Putamen (tissue), 1 donor: ENCODE measurements at regions not wholly inside any gene's neighbourhood (a gene's known extent, or its start where the extent isn't known, plus 50 kb on each side); places are given as distances from the start of the nearest gene placed in this dataset.

Source experiments
- DNase-seq: peaks from one replicate; pipeline ENCODE4 v3.0.0-alpha.2; 2016; ENCODE audit warnings: low spot score

DNA sequence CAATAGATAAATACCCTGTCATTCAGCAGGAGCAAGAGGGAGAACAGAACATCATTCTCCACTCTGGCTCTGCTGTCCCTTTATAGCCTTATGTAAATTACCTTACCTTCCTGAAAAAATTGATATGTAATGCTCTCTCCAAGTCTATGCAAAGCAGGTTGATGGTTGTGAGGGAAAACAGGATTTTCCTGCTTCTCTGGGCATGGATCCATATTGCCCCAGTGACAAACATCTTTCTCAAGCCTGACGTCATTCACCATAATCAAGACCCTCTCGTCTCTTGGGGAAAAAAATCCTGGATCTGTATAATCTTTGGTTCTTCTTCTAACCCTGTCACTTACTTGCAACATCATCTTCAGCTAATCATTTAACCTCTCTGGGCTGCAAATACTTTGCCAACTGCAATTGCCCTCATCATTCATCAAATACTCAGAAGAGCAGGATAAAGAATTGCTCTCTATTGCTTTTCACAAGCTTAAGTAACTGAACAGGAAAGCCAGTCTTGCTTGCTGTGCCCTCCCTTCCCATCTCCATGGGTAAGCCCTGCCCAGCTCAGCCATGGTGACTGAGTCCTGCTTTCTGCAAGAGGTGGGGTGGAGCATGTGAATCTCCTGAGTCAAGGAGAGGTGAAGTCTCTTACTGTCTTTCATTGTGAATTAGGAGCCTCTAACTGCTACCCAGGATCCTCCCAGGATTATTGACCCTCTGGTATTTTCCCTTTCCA, 123.7 kb upstream of the KLF7 start:
- no peak for DNase-seq

DNA sequence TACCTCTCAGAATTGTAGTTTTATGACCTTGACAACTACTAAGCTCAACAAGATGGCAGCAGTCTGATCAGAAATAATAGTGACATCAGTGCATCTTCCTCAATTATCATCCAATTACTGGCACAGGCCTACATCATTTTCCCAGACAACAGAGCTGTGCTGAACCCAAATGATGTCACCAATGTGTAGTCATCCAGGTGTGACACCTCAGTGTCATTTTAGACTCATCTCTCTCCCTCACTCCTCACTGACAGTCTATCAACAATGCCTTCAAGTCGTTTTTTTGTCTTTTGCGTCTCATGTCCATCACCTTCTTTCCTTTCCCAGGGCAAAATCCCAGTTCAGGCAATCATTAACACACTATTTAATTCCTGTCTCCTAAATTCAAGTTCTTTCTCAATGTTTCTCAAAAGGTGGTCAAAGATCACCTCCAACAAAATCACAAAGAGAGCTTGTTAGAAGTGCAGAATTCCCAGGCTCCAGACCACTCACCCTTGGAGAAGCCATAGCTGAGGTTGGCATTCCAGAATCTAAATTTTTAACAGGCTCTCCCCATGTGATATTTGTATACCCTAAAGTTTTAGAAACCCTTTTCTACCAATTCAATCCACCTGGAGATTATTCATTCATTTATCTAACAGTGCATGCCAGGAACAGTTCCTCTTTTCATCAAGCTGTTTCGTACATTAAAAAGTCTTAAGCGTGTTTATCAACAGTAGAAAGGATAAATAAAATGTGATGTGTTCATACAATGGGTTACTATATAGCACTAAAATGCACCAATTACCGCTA, 125.3 kb upstream of the KLF7 start:
- DNase-seq: no peak

DNA sequence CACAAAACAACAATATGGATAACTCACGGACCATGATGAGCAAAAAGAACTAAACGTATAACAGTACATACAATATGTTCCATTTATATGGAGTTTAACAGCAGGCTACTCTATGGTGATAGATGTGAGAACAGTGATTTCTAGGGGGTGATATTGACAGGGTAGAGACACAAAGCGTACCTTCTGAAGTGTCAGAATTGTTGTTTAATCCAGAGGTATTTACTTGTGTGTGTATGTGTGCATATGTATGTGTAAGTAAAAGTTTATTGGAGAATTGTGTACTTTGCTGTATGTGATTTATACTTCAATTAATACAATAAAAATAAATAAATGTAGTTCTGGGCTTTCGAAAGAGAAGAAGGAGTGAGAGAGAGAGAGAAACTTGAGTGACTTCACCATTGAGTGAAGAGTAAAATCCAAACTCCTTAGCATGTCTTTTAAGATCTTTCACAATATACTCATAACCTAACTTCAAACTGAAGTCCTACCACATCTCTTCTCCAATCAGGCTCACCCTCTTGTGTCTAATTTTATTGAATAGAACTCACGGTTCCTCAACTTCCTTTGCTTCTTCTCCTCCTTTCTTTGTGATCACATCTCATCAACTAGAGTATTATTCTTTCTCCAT, 126.0 kb upstream of the KLF7 start:
- DNase-seq: no peak

DNA sequence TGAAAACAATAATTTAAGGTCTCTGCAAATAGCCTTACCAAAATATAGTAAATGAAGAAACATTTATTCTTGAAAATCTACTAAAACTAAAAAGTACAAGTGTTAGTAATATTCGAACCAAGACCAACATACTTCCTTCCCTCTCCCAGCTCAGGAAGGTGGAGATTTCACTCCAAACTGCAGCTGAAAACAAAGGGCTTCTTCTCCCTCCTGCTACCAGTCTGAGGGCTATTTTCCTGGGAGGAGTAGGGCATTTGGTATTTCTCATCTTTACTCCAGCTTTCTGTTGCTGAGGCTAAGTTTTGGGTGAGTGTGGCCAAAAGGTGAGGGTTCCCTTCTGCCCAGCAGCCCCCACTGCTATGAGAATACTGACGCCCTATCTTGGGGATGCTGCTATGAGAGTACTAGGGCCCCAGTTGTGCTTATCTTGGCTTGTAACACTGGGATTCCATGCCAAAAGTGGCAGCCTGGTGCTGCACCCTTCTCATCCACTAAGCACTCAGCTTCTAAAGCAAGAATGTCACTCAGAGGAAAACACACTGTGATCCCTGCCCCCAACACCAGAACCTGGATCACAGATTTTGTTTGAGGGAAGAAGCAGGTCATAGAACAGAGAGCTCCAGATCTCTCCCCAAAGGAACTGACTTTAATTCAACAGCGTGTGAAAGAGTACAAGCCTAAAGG, 130.7 kb upstream of the KLF7 start:
- no peak for DNase-seq

DNA sequence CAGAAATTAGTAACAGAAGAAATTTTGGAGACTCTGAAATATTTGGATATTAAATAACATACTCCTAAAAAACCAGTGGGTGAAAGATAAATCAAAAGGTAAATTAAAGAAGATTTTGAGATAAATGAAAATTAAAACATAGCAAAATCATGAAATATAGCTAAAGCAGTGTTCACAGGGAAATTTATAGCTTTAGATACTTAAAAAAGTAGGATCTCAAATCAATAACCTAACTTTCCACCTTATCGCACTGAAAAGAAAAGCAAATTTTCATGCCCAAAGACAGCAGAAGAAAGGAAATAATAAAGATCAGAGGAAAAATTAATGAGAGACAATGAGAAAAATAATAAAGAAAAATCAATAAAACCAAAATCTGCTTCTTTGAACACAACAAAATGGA, 135.1 kb upstream of the KLF7 start:
- no peak for DNase-seq

DNA sequence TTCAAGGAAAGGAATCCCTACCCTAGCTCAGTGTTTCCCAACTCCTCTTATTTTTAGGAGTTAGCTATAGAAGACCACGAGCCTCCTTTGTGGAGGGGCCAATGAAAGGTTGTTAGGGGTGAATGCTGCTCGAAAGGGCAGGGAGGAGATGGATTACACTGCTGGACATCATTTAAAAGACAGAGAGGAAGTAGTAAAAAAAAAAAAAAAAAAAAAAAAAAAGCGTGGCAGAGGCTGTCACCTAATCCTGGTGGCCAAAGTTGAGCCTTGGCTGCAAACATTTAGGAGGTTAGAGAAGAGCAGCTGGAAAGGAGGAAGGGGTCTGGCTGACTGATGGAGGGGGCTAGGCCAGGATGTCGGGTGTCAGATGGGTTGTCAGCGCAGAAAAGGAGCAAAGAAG, 139.0 kb upstream of the KLF7 start:
- no peak for DNase-seq

DNA sequence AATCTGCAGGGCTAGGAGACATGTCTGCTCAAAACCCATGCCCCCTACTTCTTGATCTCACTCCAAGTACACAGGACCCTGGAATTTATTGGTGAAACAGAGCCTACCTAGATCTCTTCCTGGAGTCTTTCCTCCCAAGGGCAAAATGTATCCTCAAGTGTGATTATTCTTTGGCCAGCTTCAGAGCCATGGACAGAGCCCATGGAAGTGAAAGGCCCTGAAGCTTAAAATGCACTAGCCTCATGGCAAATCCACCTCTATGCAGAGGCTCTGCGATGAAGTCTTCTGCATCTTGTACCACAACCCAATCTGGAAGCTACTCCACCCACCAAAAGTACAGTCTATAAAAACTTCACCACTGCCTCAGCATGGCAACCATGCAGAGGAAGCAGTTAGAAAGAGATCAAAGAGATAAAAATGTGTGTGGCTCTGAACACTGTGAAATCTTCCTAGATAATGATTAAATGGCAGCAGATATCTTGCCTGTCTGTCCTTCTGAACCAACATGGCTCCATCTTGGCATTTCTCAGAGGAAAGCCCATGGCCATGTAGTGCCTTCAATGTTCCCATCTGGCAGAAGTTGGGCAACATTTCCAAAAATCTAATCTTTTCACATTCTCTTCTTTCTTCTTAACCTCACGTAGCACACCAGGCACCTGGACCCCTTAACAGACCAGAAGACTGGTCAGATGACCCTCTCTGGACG, 142.9 kb upstream of the KLF7 start:
- DNase-seq: no peak

DNA sequence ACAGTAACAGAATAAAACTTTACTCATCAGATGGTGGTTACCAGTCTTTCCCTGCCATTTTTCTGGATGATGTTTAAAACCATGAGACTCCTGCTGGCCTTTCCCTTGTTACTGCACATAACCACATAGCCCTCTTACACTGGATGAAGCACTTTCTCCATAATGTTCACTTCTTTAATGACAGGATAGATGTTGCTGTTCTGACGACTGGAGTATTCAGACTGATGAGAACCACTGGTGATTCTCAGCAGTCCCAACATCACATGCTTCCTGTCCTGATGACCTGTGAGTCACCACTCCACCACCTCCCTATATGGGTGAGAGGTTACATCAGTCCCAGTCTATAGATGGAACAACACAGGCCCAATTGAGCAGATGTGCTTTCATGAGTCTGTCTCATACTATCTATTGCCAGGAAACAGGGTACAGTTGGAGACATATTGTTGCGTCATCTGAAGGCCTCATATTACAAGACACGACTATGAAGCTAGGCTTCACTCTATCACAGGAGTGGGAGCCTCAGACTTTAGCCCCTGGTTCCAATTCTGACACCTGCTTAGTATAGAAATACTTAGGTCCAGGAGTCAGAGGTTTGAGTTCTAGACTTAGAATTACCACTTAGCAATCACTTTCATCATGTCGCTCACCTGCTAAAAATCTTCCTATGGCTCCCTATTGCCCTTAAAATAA, 145.7 kb upstream of the KLF7 start:
- DNase-seq: no peak

DNA sequence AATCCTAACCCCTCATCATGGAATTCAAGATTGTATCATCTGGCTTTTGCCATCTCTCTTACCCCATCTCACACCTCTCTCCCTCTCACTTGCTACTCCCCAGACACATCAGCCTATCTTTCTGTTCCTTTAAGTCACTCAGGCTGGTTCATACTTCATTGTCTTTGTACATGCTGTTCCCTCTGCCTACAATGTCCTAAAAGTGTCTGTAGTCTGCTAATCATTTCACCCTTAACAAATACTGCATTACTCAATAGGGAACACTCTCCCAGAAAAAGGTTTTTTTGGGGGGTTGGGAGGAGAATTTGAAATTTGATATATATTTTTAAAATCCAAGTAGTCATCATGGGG, 146.2 kb upstream of the KLF7 start:
- DNase-seq: no peak

DNA sequence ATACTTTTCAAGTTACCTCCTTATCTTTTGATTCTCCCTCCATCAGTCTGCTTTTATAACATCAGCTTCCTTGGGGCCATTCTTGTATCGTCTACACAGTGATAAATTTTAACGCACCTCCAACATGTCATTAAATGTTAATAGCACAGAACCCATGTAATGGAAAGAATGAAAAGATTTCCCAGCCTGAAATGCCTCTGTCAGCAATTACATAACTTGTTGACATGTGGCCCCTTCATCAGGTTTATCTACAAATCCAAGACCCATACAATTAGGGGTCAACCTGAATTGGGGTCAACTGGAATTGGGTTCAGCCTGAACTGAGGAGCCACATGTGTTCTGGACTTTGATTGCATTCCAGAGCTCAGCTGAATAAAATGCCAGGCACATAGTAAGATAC, 148.2 kb upstream of the KLF7 start:
- no peak for DNase-seq

DNA sequence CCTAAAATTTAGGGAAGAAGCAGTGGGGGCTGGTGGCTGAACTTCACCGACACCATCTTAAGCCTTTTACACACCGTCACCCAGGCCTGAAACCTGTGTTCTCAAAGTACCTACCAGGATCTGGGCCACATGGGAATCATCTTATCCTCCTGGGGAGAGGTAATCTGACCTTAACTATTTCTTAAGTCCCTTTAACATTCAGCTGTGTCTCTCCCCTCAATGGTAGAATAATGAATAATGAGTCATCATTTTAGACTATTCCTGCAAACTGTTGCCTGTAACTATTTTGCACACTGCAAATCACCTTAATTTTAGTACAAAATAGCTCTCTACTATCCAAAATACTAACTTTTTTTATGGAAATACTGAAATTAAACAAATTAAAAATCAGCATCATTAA, 149.4 kb upstream of the KLF7 start:
- no peak for DNase-seq

DNA sequence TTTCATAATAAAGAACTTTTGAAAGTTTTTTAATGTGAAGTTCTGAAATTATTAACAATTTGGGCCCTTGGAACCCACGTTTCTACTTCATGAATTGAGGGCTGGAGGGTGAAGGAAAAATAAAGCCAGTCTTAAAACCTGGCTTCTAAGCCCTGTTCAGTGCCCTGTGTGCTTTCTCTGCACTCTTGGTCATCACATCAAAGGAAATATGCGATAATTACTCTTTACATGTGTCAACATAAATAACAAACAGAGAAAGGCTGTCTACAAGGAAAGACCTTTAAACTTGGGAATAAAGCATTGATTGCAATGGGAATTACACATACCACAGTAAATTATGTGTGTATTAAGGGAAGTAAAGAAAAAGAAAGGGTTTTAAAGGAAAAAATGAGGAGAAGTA, 150.7 kb upstream of the KLF7 start:
- DNase-seq: no peak

DNA sequence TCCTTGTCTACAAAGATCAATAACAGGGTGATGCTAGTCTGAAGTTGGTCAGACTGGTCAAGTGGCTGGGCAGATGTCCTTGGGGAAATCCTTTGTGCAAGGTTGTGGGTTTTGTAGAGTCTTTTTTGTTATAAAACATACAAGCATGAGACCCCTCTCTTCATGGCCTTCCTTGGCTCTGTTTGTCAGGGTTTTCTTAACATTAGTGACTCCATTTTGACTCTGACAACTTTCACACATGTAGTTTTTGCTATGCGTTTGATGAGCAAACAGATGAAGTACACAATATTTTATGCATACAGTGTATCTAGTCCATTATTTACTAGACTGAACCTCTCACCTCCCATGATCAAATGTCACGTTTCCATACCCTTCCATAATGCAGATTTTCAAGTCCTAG, 151.2 kb upstream of the KLF7 start:
- DNase-seq: no peak

DNA sequence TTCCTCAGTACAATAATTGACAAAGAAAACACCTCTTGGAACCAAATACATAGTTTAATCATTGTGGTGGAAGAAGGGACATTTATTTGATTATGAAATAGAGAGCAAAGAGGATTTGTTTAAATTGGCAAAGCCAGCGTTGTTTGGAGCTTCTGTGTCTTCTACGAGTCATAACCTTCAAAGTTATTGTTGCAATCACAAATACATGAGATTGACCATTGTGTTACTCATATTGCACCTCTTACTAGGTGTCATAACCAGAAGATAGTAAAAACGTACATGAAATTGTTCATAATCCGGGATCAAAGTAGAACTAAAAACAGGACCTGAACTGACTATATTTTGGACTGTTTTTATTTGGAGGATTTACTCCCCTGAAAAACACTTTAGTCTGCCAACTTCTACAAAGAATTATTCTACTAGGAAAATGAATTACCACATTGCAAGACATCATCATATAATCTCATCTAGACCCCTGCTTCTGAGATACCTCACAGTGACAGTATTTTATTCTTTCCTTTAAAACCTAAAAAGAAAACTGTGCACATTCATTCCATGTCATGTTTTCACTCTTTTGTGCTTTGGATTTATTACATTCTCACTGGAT, 151.7 kb upstream of the KLF7 start:
- no peak for DNase-seq

DNA sequence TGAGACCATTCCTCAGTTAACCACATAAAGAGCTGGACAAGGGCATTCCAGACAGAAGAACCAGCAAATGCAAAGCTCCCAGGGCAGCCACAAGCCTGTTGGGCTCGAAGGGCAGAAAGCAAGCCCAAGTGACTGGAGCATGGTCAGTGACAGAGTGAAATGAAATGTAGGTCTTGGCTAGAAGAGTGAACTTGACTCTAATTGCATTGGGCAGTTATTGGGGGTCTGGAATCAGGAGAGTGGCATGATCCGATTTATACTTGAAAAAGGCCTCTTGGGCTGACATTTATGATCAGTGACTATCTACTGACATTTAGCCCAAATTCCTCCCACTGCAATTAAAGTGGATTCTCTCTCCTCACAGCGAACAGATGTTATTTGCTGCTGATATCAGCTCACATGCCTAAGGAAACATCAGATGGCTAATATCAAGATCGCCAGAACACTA, 152.5 kb upstream of the KLF7 start:
- DNase-seq: no peak

DNA sequence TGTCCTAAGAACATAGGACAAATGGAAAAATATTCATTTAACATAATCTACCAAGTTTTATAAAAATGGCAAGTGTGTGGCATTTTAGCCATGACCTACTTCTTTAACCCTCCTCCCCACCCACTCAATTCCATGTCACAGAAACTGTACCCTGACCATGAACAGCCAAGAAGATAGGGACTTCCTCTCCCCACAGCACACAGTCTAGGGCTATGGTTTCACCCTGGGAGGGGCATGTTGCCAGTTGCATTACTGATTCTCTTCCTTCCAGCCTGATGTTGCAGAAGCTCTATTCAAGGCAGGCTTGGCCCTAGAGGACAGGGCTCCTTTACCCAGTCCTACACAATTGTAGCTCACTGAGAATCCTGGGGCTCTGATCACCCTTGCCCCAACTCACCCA, 153.6 kb upstream of the KLF7 start:
- DNase-seq: no peak

DNA sequence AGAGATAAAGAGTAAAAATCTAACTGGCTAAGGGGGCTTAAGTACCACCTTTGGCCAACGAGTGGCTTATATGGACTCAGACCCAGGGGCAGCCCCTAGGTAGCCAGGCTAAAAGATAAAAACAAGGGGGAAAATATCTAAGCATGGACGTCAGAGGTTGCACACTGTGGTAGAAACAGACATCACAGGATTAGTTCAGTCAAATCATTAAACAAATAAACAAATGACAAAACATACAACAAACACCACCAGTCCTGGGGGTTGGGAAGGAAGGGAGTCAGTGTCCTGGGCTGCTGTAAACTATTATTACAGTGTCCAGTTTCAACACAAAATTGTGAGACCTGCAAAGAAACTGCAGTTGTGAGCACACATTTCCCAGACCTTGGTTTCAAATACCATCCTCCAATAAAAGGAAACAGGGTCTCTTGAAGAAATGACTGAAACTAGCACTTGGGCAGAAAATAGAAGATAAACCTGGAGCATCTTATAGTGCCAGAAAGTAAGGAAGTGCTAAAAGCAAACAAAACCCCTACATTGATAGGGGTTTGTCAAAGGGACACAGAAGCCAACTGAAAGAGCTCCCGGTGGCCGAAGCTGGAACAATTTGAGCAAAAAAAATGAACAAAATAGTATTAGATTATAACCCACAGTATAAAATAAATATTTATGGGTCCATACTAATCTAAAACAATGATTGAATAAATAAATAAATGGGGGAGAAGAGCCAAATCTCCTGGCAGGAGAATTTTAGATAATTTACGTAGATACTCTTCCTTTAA, 154.8 kb upstream of the KLF7 start:
- DNase-seq: no peak

DNA sequence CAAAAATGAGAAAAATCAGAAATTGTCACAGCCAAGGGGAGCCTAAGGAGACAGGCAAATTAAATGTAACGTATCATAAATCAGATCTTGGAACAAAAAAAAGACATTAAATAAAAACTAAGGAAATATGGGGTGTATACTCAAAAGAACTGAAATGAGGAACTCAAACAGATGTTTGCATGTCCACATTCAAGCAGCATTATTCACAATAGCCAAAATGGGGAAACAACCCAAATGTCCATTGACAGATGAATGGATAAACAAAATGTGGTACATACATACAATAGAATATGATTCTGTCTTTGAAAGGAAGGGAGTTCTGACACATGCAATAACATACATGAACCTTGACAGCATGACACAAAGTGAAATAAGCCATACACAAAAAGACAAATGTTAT, 155.8 kb upstream of the KLF7 start:
- DNase-seq: no peak

DNA sequence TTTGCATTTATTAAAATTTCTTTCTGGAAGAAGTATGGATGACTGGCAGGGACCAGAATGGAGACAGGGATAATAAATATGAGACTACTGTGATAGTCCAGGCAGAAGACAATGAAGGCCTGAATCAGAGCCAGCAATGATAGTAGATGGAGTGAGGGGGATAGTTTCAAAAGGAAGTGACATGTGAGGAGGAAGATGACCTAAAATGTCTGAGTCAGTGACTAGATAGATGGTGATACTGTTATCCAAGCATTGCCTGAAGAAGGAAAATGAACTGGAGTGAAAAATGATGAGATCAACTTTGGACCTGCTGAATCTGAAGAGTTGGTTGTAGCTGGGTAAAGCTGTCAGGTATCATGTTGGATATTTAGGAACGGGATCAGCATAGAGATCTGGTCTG, 158.3 kb upstream of the KLF7 start:
- no peak for DNase-seq

DNA sequence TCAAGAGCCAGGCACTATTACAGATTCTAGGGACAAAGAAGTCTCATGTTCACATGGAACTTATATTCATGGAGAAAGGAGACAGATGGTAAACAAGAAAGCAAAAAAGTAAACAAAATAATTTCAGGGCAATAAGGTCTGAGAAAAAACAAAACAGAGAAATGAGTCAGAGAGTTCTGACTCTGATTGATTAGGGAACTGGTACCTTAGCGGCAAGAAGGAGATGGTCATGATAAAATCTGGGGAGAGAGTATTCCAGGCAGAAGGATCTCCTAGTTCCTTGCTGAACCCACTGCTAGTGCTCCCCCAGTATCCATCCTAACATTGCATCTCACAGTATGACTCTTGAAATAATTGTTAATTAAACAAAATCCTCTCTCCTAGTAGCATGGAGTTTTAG, 161.8 kb upstream of the KLF7 start:
- DNase-seq: no peak
